SK-N-SH (cell line): ENCODE measurements at regions not wholly inside any gene's neighbourhood (a gene's known extent, or its start where the extent isn't known, plus 50 kb on each side); places are given as distances from the start of the nearest gene placed in this dataset.

ENCODE experiments used
- EP300 ChIP-seq, 2 experiments: IDR thresholded peaks; 2 replicates each; pipeline versions ENCODE4 v1.4.0 to v1.6.1; 2012; ENCODE audit warnings: borderline replicate concordance in 1 of 2, low read depth in 1 of 2, low read length in 1 of 2
- FOXJ3 ChIP-seq: sonication (generic); formaldehyde crosslinking; IDR thresholded peaks from 2 replicates; pipeline ENCODE4 v1.5.1; 2020; ENCODE audit warnings: mild to moderate bottlenecking, missing genetic modification reagents
- NRF1 ChIP-seq: IDR thresholded peaks from 2 replicates; pipeline ENCODE4 v1.6.1; 2012; ENCODE audit warnings: low read depth, mild to moderate bottlenecking, low read length
- POLR2AphosphoS5 ChIP-seq: IDR thresholded peaks from 2 replicates; pipeline ENCODE4 v1.6.1; 2012; ENCODE audit warnings: low read depth, low read length
- RCOR1 ChIP-seq: fragments of 150-350 bp; IDR thresholded peaks from 2 replicates; pipeline ENCODE4 v1.6.1; 2017; ENCODE audit warnings: antibody characterized with exemption, low read length
- TAF1 ChIP-seq: IDR thresholded peaks from 2 replicates; pipeline ENCODE4 v1.6.1; 2012; ENCODE audit warnings: low read depth, mild to moderate bottlenecking, low read length, moderate library complexity, borderline replicate concordance
- TF ChIP-seq, protein P1 (sequence below): IDR thresholded peaks from 2 replicates; pipeline ENCODE4 v1.4.0; 2012; ENCODE audit warnings: low read depth
- TF ChIP-seq, protein P2 (sequence below): fragments of 200-600 bp; sonication (generic); IDR thresholded peaks from 2 replicates; pipeline ENCODE4 v1.6.1; 2017; ENCODE audit warnings: antibody characterized with exemption, mild to moderate bottlenecking, moderate library complexity
- TF ChIP-seq, protein P3 (sequence below): IDR thresholded peaks from 2 replicates; pipeline ENCODE4 v1.4.0; 2012; ENCODE audit warnings: low read depth, borderline replicate concordance

DNA sequence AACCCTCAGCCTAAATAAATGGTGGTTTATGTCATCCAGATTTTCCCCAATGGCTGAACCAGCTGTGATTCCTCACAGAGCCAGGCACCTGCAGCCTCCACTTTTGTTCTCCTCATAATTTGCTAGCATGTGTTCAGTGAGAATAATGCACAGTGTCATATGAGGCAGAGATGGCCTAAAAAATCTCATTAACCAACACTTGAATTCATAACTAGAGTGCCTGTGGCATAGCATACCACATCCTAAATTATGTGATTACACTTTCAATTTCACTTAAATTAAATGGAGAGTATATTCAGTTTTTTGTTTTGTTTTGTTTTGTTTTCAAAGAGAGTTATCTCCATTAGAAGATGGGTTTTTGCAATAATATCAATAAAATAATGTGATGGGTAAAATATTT, 488.0 kb downstream of the CBLN2 start:
- TF ChIP-seq NRF1 (no peak), FOXJ3 (CRISPR knock-in tag) (no peak), POLR2AphosphoS5 (no peak), RCOR1 (no peak), TAF1 (no peak), EP300 (IDR thresholded peaks at IDR 0.05; ENCODE audit: borderline replicate concordance in 1 of 2, low read depth in 1 of 2, low read length in 1 of 2) (no peak)
- TF ChIP-seq, protein P1, sequence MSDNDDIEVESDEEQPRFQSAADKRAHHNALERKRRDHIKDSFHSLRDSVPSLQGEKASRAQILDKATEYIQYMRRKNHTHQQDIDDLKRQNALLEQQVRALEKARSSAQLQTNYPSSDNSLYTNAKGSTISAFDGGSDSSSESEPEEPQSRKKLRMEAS, result no peak
- TF ChIP-seq, protein P2, sequence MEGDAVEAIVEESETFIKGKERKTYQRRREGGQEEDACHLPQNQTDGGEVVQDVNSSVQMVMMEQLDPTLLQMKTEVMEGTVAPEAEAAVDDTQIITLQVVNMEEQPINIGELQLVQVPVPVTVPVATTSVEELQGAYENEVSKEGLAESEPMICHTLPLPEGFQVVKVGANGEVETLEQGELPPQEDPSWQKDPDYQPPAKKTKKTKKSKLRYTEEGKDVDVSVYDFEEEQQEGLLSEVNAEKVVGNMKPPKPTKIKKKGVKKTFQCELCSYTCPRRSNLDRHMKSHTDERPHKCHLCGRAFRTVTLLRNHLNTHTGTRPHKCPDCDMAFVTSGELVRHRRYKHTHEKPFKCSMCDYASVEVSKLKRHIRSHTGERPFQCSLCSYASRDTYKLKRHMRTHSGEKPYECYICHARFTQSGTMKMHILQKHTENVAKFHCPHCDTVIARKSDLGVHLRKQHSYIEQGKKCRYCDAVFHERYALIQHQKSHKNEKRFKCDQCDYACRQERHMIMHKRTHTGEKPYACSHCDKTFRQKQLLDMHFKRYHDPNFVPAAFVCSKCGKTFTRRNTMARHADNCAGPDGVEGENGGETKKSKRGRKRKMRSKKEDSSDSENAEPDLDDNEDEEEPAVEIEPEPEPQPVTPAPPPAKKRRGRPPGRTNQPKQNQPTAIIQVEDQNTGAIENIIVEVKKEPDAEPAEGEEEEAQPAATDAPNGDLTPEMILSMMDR, result no peak
- TF ChIP-seq, protein P3, sequence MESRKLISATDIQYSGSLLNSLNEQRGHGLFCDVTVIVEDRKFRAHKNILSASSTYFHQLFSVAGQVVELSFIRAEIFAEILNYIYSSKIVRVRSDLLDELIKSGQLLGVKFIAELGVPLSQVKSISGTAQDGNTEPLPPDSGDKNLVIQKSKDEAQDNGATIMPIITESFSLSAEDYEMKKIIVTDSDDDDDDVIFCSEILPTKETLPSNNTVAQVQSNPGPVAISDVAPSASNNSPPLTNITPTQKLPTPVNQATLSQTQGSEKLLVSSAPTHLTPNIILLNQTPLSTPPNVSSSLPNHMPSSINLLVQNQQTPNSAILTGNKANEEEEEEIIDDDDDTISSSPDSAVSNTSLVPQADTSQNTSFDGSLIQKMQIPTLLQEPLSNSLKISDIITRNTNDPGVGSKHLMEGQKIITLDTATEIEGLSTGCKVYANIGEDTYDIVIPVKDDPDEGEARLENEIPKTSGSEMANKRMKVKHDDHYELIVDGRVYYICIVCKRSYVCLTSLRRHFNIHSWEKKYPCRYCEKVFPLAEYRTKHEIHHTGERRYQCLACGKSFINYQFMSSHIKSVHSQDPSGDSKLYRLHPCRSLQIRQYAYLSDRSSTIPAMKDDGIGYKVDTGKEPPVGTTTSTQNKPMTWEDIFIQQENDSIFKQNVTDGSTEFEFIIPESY, result no peak
